ENCODE measurements at regions not wholly inside any gene's neighbourhood (a gene's known extent, or its start where the extent isn't known, plus 50 kb on each side); places are given as distances from the start of the nearest gene placed in this dataset.
A peak's percentile ranks its signal among the peaks of the same experiment; 100 is the strongest.

DNA sequence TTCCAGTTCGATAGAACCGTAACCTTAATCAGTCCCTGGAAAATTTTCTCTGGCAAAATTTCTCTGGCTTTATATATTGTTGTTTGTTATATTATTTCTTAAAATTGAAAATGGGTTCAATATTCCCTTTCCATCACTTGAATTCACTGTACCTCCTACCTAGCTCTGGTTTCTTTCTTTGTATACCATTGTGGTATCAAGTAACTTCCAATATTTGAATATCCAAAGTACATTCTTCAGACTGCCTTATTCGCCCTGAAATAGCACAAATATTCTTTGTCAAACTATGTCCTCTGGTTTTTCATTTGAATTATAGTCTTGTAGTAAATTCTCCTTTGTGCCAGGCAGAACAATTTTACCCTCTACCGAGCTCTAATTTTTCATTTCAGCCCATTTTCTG, 541.6 kb downstream of the REEP3 start:
- H3K9me3 ChIP-seq (replicated peaks; ENCODE audit: control insufficient read depth, low read depth, low read length), result no peaks in the 10 kb centered on the region
- no peak overlapping the region for H3K27ac ChIP-seq (ENCODE audit: low read length)
- WGBS (ENCODE audit: insufficient coverage), result no CpG with 5 or more reads among the region's 4 CpGs
- H3K36me3 ChIP-seq (ENCODE audit: control insufficient read depth, insufficient read depth, low read length), result no peaks in the 10 kb centered on the region
- no peaks in the 10 kb centered on the region for H3K27me3 ChIP-seq (ENCODE audit: control insufficient read depth, insufficient read depth, low read length)
- DNase-seq, result no peak
- no peak overlapping the region for H3K4me3 ChIP-seq (ENCODE audit: low read length)
- peaks cover 6% of the 10 kb centered on the region for H3K4me1 ChIP-seq (ENCODE audit: control insufficient read depth, insufficient read depth, low read length)

GRCh38 chr10:64067009-64067606, 545.9 kb downstream of the REEP3 start:
- peaks cover 6% of the 10 kb centered on the region for H3K4me1 ChIP-seq (ENCODE audit: control insufficient read depth, insufficient read depth, low read length)
- 8% methylated on average over 2 of the region's 4 CpGs for WGBS (ENCODE audit: insufficient coverage)
- H3K27ac ChIP-seq (ENCODE audit: low read length), result peak overlapping the region; percentile 30
- no peak overlapping the region for H3K4me3 ChIP-seq (ENCODE audit: low read length)
- no peaks in the 10 kb centered on the region for H3K27me3 ChIP-seq (ENCODE audit: control insufficient read depth, insufficient read depth, low read length)
- no peaks in the 10 kb centered on the region for H3K36me3 ChIP-seq (ENCODE audit: control insufficient read depth, insufficient read depth, low read length)
- no peaks in the 10 kb centered on the region for H3K9me3 ChIP-seq (replicated peaks; ENCODE audit: control insufficient read depth, low read depth, low read length)
- peak; percentile 54 for DNase-seq

- Histone ChIP-seq H3K27ac (ENCODE audit: low read length) (no peak overlapping the region), H3K4me3 (ENCODE audit: low read length) (no peak overlapping the region), H3K36me3 (ENCODE audit: control insufficient read depth, insufficient read depth, low read length) (no peaks in the 10 kb centered on the region), H3K4me1 (ENCODE audit: control insufficient read depth, insufficient read depth, low read length) (peaks cover 6% of the 10 kb centered on the region), H3K27me3 (ENCODE audit: control insufficient read depth, insufficient read depth, low read length) (no peaks in the 10 kb centered on the region), H3K9me3 (replicated peaks; ENCODE audit: control insufficient read depth, low read depth, low read length) (no peaks in the 10 kb centered on the region)
- DNase-seq, result no peak
- WGBS (ENCODE audit: insufficient coverage), result 100% methylated on average over 1 of the region's 2 CpGs
Measured at GRCh38 chr10:64067859-64068258, 546.7 kb downstream of the REEP3 start.

GRCh38 chr10:64070241-64070640, 549.0 kb downstream of the REEP3 start:
- Histone ChIP-seq H3K4me3 (ENCODE audit: low read length) (no peak overlapping the region), H3K36me3 (ENCODE audit: control insufficient read depth, insufficient read depth, low read length) (no peaks in the 10 kb centered on the region), H3K9me3 (replicated peaks; ENCODE audit: control insufficient read depth, low read depth, low read length) (no peaks in the 10 kb centered on the region), H3K4me1 (ENCODE audit: control insufficient read depth, insufficient read depth, low read length) (peaks cover 6% of the 10 kb centered on the region), H3K27me3 (ENCODE audit: control insufficient read depth, insufficient read depth, low read length) (no peaks in the 10 kb centered on the region), H3K27ac (ENCODE audit: low read length) (no peak overlapping the region)
- DNase-seq, result no peak
- whole genome bisulfite sequencing (ENCODE audit: insufficient coverage), result no CpG with 5 or more reads among the region's 1 CpG

- Histone ChIP-seq H3K4me3 (ENCODE audit: low read length) (no peak overlapping the region), H3K36me3 (ENCODE audit: control insufficient read depth, insufficient read depth, low read length) (no peaks in the 10 kb centered on the region), H3K27me3 (ENCODE audit: control insufficient read depth, insufficient read depth, low read length) (no peaks in the 10 kb centered on the region), H3K9me3 (replicated peaks; ENCODE audit: control insufficient read depth, low read depth, low read length) (no peaks in the 10 kb centered on the region), H3K27ac (ENCODE audit: low read length) (no peak overlapping the region), H3K4me1 (ENCODE audit: control insufficient read depth, insufficient read depth, low read length) (peaks cover 6% of the 10 kb centered on the region)
- peak; percentile 20 for DNase-seq
- no CpG with 5 or more reads among the region's 5 CpGs for WGBS (ENCODE audit: insufficient coverage)
Measured at GRCh38 chr10:64071218-64071617, 550.0 kb downstream of the REEP3 start.

DNA sequence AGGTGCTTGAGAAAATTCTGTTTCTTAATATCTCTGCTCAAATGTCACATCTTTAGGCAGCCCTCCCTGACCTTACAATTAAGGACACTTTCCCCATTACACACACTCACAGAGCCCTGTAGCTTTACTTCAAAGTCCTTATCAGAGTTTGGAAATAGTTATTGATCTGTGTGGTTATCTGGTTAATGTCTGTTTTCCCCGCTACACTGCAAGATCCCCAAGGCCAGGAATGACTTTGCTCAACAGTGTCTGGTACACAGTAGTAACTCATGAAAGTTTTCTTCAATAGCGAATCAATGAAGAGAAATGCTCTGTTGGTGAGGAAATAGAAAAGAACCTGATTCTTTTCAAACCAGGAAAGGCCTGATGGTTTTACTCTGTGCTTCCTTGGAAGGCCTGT, 554.4 kb downstream of the REEP3 start:
- 100% methylated on average over 1 of the region's 2 CpGs for WGBS (ENCODE audit: insufficient coverage)

DNA sequence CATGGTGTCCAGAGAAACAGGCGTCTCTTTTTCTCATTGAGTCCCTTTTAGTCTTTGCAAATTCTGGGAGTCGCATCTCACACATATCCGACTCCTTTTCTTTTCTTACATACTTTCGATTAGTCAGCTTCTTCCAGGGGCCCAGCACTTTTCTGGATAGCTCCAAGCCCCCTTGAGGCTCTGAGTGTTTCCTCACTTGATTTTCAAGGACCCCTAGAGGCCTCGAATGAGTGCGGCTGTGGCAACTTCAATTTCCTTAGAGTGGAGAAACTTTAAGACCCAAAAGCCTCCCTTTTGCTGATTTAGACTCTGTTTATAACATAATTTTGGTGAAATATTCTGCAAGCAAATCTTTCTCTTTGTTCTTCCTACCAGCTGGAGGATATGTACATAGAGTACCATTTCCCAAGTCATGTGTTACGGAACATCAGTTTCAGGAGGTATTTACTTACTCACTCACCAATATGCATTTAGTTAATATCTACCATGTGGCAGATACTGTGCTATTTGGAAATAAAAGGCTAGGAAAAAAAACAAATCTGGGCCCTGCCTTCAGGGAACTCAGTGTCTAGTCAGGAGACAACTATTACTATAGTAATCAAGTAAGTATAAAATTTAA, 555.2 kb downstream of the REEP3 start:
- Histone ChIP-seq H3K27ac (ENCODE audit: low read length) (no peak overlapping the region), H3K36me3 (ENCODE audit: control insufficient read depth, insufficient read depth, low read length) (no peaks in the 10 kb centered on the region), H3K4me1 (ENCODE audit: control insufficient read depth, insufficient read depth, low read length) (no peaks in the 10 kb centered on the region), H3K27me3 (ENCODE audit: control insufficient read depth, insufficient read depth, low read length) (no peaks in the 10 kb centered on the region), H3K4me3 (ENCODE audit: low read length) (no peak overlapping the region), H3K9me3 (replicated peaks; ENCODE audit: control insufficient read depth, low read depth, low read length) (no peaks in the 10 kb centered on the region)
- DNase-seq, result no peak
- WGBS (ENCODE audit: insufficient coverage), result 61% methylated on average over 4 of the region's 7 CpGs

More for the DNA sequence above, 554.4 kb downstream of the REEP3 start:
- H3K27me3 ChIP-seq (ENCODE audit: control insufficient read depth, insufficient read depth, low read length), result no peaks in the 10 kb centered on the region
- no peaks in the 10 kb centered on the region for H3K36me3 ChIP-seq (ENCODE audit: control insufficient read depth, insufficient read depth, low read length)
- no peak overlapping the region for H3K4me3 ChIP-seq (ENCODE audit: low read length)
- DNase-seq, result no peak
- no peak overlapping the region for H3K27ac ChIP-seq (ENCODE audit: low read length)
- H3K9me3 ChIP-seq (replicated peaks; ENCODE audit: control insufficient read depth, low read depth, low read length), result no peaks in the 10 kb centered on the region
- no peaks in the 10 kb centered on the region for H3K4me1 ChIP-seq (ENCODE audit: control insufficient read depth, insufficient read depth, low read length)

- no peak for DNase-seq
- H3K9me3 ChIP-seq (replicated peaks; ENCODE audit: control insufficient read depth, low read depth, low read length), result no peaks in the 10 kb centered on the region
- no peaks in the 10 kb centered on the region for H3K4me1 ChIP-seq (ENCODE audit: control insufficient read depth, insufficient read depth, low read length)
- no peaks in the 10 kb centered on the region for H3K36me3 ChIP-seq (ENCODE audit: control insufficient read depth, insufficient read depth, low read length)
- no peak overlapping the region for H3K4me3 ChIP-seq (ENCODE audit: low read length)
- no peak overlapping the region for H3K27ac ChIP-seq (ENCODE audit: low read length)
- no peaks in the 10 kb centered on the region for H3K27me3 ChIP-seq (ENCODE audit: control insufficient read depth, insufficient read depth, low read length)
- WGBS (ENCODE audit: insufficient coverage), result no CpG with 5 or more reads among the region's 1 CpG
Measured at GRCh38 chr10:64079341-64079740, 558.1 kb downstream of the REEP3 start.

- no peaks in the 10 kb centered on the region for H3K27me3 ChIP-seq (ENCODE audit: control insufficient read depth, insufficient read depth, low read length)
- no peaks in the 10 kb centered on the region for H3K9me3 ChIP-seq (replicated peaks; ENCODE audit: control insufficient read depth, low read depth, low read length)
- no peak for DNase-seq
- H3K4me3 ChIP-seq (ENCODE audit: low read length), result no peak overlapping the region
- H3K36me3 ChIP-seq (ENCODE audit: control insufficient read depth, insufficient read depth, low read length), result no peaks in the 10 kb centered on the region
- no peaks in the 10 kb centered on the region for H3K4me1 ChIP-seq (ENCODE audit: control insufficient read depth, insufficient read depth, low read length)
- WGBS (ENCODE audit: insufficient coverage), result 71% methylated on average over 1 of the region's 1 CpG
- H3K27ac ChIP-seq (ENCODE audit: low read length), result no peak overlapping the region
Measured at GRCh38 chr10:64080071-64080470, 558.9 kb downstream of the REEP3 start.

DNA sequence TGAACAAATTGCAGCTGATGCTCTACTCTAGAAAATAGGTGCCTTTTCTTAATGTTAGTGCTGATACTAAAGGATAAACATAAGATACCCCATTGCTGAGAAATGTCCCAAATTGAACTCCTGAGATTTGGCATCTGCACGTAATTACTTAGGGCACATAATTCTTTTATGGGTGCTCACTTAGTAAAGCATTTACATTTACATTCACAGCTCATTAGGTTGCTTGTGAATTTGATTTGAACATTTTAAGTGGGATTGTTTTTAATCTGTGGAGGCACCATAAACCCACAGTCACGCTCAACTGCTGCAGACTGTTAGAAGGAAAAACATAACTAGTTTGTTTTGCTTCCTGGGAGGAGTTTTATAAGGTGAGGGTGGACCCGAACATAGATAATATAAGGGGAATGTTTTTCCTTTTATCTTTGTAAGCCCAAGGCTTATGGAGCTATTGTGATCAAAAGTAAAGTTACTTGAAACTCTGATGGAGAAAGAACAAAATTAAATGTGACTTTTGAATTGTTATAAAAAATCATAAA, 560.8 kb downstream of the REEP3 start:
- Histone ChIP-seq H3K27me3 (ENCODE audit: control insufficient read depth, insufficient read depth, low read length) (no peaks in the 10 kb centered on the region), H3K27ac (ENCODE audit: low read length) (no peak overlapping the region), H3K9me3 (replicated peaks; ENCODE audit: control insufficient read depth, low read depth, low read length) (no peaks in the 10 kb centered on the region), H3K36me3 (ENCODE audit: control insufficient read depth, insufficient read depth, low read length) (no peaks in the 10 kb centered on the region), H3K4me1 (ENCODE audit: control insufficient read depth, insufficient read depth, low read length) (no peaks in the 10 kb centered on the region), H3K4me3 (ENCODE audit: low read length) (no peak overlapping the region)
- DNase-seq, result no peak
- no CpG with 5 or more reads among the region's 3 CpGs for WGBS (ENCODE audit: insufficient coverage)
